NCI-H128 (cell line): ENCODE measurements at regions not wholly inside any gene's neighbourhood (a gene's known extent, or its start where the extent isn't known, plus 50 kb on each side); places are given as distances from the start of the nearest gene placed in this dataset.

Source experiments
- DNase-seq: peaks from one replicate; lab custom pipeline; 2025; ENCODE audit not compliant: unreplicated experiment; lab: John Stamatoyannopoulos, UW

- DNase-seq: no peak
These were observed 274.8 kb downstream of the SS18 start for GRCh38 chr18:25815659-25816058.

DNA sequence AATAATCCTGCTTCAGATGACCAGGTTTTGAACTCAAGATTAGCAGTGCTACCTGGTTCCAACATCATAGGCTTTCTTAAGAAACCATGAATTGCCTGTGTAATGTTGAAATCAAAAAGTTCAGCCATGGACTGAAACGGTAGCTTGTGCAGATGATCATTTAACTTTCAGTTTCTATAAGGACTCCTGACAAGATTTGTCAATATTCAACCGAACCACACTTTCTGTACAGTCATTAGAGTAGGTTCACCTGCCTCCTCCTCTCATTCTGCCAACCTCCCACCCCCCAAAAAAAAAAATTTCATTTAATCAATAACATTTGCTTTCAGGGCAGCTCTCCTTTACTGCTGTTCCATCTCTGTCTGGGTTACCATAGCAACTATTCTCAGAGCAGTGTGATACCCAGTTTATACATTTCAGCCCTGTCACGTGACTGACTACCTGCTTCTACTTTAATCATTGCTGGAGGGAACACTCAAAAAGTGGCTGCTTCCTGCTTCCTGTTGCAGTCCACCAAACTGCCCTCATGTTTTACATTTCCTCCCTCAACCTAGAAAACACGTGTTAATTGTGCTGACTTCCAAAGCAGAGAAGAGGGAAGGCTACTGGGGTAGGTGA lies 275.5 kb downstream of the SS18 start:
- no peak for DNase-seq

DNA sequence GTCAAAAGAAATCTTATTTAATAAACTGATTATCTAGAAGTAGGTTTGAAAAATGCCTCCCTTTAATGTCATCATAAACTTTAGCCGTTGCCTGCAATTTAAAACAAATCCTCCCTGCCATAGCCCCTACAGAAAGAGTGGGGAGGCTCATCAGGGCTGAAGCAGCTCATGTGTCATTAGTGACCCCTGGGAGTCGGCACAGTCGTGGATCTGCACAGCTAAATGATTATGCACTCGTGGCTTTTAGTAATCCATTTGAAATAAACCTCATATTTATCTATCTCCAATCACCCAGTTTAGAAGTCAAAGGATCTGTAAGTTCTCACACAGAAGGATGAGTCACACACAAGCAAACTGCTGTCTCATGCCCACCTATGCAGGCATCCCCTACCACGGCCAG lies 277.3 kb downstream of the SS18 start:
- no peak for DNase-seq

DNA sequence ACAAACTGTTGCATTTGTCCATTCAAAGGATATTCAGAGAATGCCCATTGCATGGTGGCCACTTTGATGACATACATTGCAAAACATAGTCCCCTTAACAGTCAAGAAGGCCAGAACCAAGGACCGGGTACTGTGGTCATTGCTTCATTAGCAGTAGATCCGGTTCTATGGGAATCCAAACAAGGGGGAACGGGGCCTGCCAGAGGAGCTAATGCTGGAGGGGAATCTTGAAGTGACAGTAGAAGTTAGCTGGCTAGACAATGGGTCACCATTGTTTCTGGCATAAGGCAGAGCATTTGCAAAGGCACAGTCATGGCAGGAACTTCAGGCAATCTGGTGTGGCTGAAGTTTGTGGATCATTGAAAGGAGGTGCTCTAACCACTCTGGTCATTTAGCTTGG lies 279.7 kb downstream of the SS18 start:
- DNase-seq: no peak

DNA sequence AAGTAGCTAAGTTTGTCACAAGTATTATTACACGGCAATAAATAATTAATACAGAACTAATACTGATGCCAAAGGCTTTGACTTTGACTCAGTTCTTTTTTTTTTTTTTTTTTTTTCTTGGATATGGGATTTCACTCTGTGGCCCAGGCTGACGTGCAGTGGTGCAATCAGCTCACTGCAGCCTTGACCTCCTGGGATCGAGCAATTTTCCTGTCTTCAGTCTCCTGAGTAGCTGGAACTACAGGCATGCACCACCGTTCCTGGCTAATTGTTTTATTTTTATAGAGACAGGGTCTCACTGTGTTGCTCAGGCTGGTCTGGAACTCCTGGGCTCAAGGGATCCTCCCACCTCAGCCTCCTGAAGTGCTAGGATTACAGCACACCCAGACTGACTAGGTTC lies 284.5 kb downstream of the SS18 start:
- DNase-seq: no peak

DNA sequence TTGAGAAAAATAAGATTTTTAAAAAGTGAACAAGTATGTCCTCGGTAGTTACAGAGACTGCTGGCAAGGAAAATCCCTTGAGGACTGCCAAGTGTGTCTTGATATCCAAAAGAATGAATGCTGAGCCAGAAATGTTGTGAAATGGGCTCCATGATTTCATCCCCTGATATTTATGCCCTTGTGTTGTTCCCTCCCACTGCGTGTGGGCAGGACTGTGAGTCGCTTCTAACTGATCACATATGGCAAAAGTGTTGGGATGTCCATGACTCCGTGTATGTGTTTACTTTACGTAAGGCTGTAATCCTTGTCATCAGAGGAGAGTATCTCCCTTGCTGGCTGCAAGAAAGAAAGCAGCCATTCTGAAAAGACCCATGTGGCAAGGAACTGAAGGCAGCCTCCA lies 285.1 kb downstream of the SS18 start:
- no peak for DNase-seq

GRCh38 chr18:25799231-25799630 lies 291.2 kb downstream of the SS18 start:
- DNase-seq: no peak

DNA sequence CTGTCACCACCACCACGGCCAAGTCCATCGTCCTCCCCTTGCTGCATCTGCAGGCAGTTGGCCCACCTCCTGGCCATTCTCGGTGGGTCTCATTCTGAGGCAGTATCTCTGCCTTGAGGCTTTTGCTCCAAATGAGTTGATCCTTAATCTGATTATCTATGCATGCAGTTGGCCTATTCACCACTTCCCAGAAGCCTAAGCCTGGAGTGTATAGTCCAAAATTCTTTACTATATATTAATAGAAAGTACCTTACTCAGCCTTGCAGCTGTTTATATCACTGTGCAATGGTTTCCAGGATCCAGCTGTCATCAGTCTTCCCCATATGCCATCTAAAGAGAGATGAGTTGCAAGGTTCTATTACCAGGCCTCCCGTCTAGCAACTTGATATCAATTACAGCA lies 292.4 kb downstream of the SS18 start:
- DNase-seq: no peak

- no peak for DNase-seq
These were observed 295.2 kb downstream of the SS18 start for GRCh38 chr18:25795213-25795612.

GRCh38 chr18:25787276-25787675 lies 303.1 kb downstream of the SS18 start:
- DNase-seq: no peak

- no peak for DNase-seq
These were observed 303.7 kb downstream of the SS18 start for GRCh38 chr18:25786758-25787157.

DNA sequence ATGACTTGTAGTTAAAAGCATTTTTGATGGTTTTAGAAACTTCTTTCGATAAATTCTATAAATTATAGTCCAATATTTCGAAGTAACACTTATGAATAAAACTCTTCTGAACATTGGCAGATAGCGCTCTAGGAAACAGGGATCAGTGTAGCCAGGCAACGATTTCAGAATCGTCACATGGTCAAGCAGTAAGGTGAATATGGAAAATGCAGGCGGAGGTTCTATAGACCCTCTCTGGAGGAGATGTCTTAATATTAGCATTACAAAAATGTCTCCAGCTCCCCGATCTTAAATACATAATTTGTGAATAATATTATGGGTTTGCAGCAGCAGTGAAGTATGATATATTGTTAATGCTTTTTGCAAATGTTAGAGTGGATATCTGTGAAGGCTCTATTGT lies 310.3 kb downstream of the SS18 start:
- DNase-seq: no peak

GRCh38 chr18:25771796-25772195 lies 318.6 kb downstream of the SS18 start:
- DNase-seq: no peak

DNA sequence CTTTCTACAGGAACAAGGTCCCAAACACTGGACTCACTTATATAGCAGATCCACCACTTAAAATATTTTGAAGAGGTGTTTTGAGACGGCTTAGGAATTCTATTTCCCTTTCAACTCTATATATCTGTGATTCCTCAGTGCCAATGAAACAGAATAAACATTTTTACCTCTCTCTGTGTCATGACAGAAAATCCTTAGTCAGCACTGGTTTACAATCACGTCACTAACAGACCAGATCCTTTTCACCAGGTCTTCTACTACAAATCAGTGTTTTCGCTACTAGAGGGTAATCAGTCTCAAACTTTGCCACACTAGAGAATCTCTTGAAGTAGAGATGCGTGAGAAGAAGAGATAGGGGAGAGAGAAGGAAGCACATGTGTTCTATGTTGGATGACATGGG lies 325.6 kb downstream of the SS18 start:
- no peak for DNase-seq

GRCh38 chr18:25759111-25759510 lies 331.3 kb downstream of the SS18 start:
- DNase-seq: no peak

- no peak for DNase-seq
These were observed 346.7 kb downstream of the SS18 start for GRCh38 chr18:25743646-25744151.

DNA sequence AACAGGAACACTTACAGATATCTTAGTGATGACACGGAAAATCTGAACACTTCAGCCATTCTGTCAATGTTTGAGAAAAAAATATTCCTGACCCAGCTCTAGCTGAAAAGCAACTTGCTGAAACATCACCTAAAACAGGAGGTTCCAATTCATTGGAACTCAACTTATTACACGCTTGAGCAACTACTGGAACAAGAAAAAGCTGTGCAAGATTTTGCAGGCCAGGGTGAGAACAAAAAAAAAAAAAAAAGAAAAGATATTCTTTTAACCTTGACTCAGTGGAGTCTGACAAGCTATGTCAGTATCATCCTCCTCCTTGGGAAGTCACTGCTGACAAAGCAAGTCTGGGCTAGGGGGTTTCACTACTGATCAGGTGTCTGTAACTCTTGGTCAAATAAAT lies 351.0 kb downstream of the SS18 start:
- no peak for DNase-seq

GRCh38 chr18:25737710-25738311 lies 352.6 kb downstream of the SS18 start:
- no peak for DNase-seq

DNA sequence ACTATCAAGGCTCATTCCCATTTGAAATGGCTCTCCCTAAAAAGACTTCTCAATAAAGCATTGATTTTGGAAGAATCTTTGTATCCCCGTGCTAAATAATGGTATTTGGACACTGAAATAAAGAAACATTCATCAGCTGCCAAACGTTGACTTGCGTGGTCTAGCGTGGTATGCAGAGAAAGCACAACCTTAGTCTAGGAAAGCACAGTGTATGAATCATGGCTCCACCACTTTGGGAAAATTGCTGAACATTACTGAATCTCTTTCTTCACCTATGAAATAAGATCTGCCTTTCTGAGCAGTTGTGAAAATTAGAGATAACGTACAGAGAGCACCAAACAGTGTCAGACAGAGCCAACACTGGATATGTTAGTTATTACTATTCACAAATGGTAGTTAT lies 353.9 kb downstream of the SS18 start:
- DNase-seq: no peak

DNA sequence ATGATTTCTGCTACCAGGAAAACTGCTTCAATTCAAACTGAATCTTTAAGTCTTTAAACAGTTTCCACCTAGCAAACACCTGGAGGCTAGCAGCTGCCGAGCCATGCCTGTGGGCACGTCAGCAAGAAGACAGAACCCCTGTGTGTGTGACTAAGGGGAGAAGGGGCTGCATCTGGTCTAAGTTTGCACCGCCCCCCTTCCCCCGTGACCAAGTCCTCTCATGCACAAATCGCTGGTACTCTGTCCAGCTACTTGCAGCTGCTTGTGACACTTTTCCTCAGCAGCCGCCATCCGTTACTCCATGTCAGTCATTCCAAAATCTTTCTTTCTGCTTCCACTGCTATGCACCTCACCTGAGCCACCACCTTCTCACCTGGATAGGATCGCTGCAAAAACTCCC lies 355.0 kb downstream of the SS18 start:
- no peak for DNase-seq

DNA sequence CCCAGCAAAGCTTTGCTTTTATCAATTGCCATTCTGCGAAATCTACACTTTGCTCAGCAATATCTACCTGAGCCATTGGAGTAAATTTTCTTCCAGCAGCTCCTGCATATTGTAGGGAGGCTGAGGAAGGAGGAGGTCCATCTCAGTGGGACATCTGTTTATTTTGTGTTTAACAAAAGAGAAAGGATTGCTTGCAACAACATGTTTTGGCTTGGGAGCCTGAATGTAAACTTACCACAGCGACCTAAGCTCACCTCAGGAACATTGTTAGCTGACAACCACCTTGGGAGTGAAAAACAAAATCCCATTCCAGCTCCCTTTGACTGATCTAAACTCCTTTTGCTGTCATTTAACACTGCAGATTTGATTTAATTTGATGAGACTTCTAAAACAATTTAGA lies 356.1 kb downstream of the SS18 start:
- DNase-seq: no peak

DNA sequence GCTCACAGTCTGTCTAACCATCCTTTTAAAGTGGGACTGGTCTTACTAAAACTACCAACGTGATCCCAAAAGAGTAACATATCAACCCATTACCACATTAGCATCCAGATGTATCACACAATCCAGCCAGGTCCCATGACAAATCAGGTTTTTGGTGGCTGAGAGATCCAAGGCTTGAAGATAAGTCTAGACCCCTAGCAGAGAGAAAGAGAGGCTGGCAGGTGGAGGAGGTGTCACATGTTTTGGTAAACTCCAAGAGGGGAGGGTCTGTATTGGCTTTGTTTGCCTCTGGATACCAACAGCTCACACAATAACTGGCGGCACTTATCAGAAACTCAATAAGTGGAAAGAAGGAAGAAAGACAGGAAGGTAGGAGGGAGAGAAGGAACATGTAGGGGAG lies 357.6 kb downstream of the SS18 start:
- no peak for DNase-seq

- DNase-seq: no peak
These were observed 361.3 kb downstream of the SS18 start for GRCh38 chr18:25729072-25729471.
